Type B pancreatic cell (in vitro differentiated cells): ENCODE measurements at regions not wholly inside any gene's neighbourhood (a gene's known extent, or its start where the extent isn't known, plus 50 kb on each side); places are given as distances from the start of the nearest gene placed in this dataset.

Experiments used
- DNase-seq: peaks from one replicate; pipeline ENCODE4 v3.0.0; 2021; ENCODE audit warnings: mixed read lengths; ENCODE audit not compliant: unreplicated experiment; ENCODE audit errors: extremely low spot score
- H3K27ac Mint-ChIP-seq: 2 replicates; pipeline ENCODE4 v1.8.0; 2021; ENCODE audit warnings: mild to moderate bottlenecking, mixed read lengths
- H3K27me3 Mint-ChIP-seq: 2 replicates; pipeline ENCODE4 v1.8.0; 2021; ENCODE audit warnings: mixed read lengths
- H3K36me3 Mint-ChIP-seq: 2 replicates; pipeline ENCODE4 v1.8.0; 2021; ENCODE audit warnings: mixed read lengths
- H3K4me1 Mint-ChIP-seq: one replicate; pipeline ENCODE4 v1.8.0; 2021; ENCODE audit warnings: mixed read lengths; ENCODE audit not compliant: unreplicated experiment
- H3K4me3 Mint-ChIP-seq: 2 replicates; pipeline ENCODE4 v1.8.0; 2021; ENCODE audit warnings: mild to moderate bottlenecking, mixed read lengths
- H3K9me3 Mint-ChIP-seq: 2 replicates; pipeline ENCODE4 v1.8.0; 2021; ENCODE audit warnings: mixed read lengths
- TF ChIP-seq, protein P1 (sequence below): fragments of 200-600 bp; sonication (generic); conservative IDR thresholded peaks from 2 replicates; pipeline ENCODE4 v1.5.0; 2021; ENCODE audit warnings: antibody characterized with exemption, mild to moderate bottlenecking

- H3K4me1 Mint-ChIP-seq: no peaks in the 10 kb centered on the region
- H3K9me3 Mint-ChIP-seq: peaks cover 9% of the 10 kb centered on the region
- no peaks in the 10 kb centered on the region for H3K36me3 Mint-ChIP-seq
- no peak overlapping the region for H3K4me3 Mint-ChIP-seq
- no peak for DNase-seq
- no peak overlapping the region for H3K27ac Mint-ChIP-seq
- H3K27me3 Mint-ChIP-seq: peaks cover 10% of the 10 kb centered on the region
- TF ChIP-seq, protein P1, sequence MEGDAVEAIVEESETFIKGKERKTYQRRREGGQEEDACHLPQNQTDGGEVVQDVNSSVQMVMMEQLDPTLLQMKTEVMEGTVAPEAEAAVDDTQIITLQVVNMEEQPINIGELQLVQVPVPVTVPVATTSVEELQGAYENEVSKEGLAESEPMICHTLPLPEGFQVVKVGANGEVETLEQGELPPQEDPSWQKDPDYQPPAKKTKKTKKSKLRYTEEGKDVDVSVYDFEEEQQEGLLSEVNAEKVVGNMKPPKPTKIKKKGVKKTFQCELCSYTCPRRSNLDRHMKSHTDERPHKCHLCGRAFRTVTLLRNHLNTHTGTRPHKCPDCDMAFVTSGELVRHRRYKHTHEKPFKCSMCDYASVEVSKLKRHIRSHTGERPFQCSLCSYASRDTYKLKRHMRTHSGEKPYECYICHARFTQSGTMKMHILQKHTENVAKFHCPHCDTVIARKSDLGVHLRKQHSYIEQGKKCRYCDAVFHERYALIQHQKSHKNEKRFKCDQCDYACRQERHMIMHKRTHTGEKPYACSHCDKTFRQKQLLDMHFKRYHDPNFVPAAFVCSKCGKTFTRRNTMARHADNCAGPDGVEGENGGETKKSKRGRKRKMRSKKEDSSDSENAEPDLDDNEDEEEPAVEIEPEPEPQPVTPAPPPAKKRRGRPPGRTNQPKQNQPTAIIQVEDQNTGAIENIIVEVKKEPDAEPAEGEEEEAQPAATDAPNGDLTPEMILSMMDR: no peak
These were observed 76.0 kb downstream of the FAM124B start for GRCh38 chr2:224325941-224326340.

- DNase-seq: no peak
- H3K9me3 Mint-ChIP-seq: peaks cover 9% of the 10 kb centered on the region
- H3K27ac Mint-ChIP-seq: no peak overlapping the region
- H3K4me3 Mint-ChIP-seq: no peak overlapping the region
- no peaks in the 10 kb centered on the region for H3K36me3 Mint-ChIP-seq
- H3K4me1 Mint-ChIP-seq: no peaks in the 10 kb centered on the region
- TF ChIP-seq, protein P1: no peak
- peaks cover 13% of the 10 kb centered on the region for H3K27me3 Mint-ChIP-seq
These were observed 77.3 kb downstream of the FAM124B start for GRCh38 chr2:224324604-224325003.

DNA sequence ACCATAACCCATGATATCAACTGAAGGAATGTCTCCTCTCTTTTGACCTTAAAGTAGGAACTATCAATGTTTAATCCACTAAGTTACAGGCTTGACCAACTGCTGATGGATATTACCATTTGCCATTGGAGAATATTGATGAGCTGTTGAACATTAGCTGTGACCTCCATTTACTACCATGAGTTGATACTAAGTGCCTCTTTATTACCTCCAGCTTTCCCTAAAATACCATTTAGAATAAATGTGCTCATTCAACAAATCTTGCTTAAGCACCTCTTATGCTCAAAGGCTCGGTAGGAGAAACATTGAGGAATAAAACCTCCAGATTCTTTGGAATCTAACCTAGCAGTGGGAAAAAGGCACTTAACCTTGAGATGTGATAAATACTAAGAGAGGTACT lies 81.2 kb downstream of the FAM124B start:
- TF ChIP-seq, protein P1: no peak
- Mint-ChIP-seq H3K9me3 (peaks cover 4% of the 10 kb centered on the region), H3K4me1 (no peaks in the 10 kb centered on the region), H3K27me3 (peaks cover 16% of the 10 kb centered on the region), H3K4me3 (no peak overlapping the region), H3K36me3 (no peaks in the 10 kb centered on the region), H3K27ac (no peak overlapping the region)
- DNase-seq: no peak

DNA sequence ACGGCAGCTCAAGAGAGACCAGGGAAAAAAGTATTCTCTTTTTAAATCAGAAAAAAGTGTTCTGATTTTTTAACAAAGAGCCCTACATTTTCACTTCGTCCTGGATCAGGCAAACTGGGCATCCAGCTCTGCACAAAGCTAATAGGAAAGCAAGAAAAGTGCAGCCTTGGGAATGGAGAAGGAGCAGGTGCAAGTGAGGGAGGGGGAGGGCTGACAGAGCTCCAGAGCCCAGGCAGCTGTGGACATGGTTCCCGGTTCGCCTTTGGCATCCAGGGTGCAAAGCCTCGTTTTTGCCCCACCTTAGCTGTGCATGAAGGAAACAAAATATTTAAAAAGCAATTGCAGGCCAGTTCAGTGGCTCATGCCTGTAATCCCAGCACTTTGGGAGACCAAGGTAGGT lies 82.2 kb downstream of the FAM124B start:
- DNase-seq: no peak
- Mint-ChIP-seq H3K27ac (no peak overlapping the region), H3K4me1 (no peaks in the 10 kb centered on the region), H3K9me3 (peaks cover 4% of the 10 kb centered on the region), H3K4me3 (no peak overlapping the region), H3K27me3 (peaks cover 18% of the 10 kb centered on the region), H3K36me3 (no peaks in the 10 kb centered on the region)
- TF ChIP-seq, protein P1: no peak

GRCh38 chr2:224312741-224313140 lies 89.2 kb downstream of the FAM124B start:
- DNase-seq: no peak
- Mint-ChIP-seq H3K9me3 (peaks cover 4% of the 10 kb centered on the region), H3K4me3 (no peak overlapping the region), H3K27me3 (peaks cover 8% of the 10 kb centered on the region), H3K4me1 (no peaks in the 10 kb centered on the region), H3K36me3 (no peaks in the 10 kb centered on the region), H3K27ac (no peak overlapping the region)
- TF ChIP-seq, protein P1: no peak
